ENCODE measurements at regions not wholly inside any gene's neighbourhood (a gene's known extent, or its start where the extent isn't known, plus 50 kb on each side); places are given as distances from the start of the nearest gene placed in this dataset.

DNA sequence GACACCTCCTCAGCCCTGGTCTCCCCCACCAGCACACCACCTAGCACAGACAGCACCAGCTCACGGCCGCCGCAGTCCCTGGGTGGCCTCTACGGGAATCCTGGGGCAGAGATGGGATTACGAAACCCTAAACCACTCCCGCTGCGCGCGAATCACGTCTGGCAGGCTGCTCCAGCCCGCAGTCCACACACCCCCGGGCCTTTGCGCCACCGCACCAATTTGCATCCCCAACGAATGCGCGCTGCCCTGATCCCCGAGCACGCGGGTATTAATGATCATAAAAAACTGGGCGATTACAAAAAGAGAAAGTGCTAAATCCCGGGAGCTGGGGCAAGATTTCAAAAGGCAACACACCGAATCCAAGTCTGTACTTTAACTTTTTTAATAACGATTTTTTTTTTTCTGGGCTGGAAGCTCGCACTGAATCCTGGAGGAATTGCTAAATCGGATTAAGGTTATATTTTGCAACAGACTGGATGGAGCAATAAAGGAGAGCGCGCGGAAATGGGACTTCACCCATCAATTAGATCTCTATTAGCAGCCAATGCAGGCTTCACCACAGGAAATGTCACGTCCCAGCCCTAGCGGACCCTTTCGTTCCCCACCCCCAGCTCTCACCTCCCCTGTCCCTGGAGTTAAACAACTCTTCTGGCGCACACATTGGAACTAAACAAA is 69.8 kb upstream of the TMEM33 start:
- TF ChIP-seq, protein P1, sequence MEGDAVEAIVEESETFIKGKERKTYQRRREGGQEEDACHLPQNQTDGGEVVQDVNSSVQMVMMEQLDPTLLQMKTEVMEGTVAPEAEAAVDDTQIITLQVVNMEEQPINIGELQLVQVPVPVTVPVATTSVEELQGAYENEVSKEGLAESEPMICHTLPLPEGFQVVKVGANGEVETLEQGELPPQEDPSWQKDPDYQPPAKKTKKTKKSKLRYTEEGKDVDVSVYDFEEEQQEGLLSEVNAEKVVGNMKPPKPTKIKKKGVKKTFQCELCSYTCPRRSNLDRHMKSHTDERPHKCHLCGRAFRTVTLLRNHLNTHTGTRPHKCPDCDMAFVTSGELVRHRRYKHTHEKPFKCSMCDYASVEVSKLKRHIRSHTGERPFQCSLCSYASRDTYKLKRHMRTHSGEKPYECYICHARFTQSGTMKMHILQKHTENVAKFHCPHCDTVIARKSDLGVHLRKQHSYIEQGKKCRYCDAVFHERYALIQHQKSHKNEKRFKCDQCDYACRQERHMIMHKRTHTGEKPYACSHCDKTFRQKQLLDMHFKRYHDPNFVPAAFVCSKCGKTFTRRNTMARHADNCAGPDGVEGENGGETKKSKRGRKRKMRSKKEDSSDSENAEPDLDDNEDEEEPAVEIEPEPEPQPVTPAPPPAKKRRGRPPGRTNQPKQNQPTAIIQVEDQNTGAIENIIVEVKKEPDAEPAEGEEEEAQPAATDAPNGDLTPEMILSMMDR (IDR thresholded peaks at IDR 0.05), result no peak
- no peak for TF ChIP-seq ZFX (IDR thresholded peaks at IDR 0.05; ENCODE audit: borderline replicate concordance)

All from 22Rv1 (cell line).